ENCODE measurements at regions not wholly inside any gene's neighbourhood (a gene's known extent, or its start where the extent isn't known, plus 50 kb on each side); places are given as distances from the start of the nearest gene placed in this dataset.

DNA sequence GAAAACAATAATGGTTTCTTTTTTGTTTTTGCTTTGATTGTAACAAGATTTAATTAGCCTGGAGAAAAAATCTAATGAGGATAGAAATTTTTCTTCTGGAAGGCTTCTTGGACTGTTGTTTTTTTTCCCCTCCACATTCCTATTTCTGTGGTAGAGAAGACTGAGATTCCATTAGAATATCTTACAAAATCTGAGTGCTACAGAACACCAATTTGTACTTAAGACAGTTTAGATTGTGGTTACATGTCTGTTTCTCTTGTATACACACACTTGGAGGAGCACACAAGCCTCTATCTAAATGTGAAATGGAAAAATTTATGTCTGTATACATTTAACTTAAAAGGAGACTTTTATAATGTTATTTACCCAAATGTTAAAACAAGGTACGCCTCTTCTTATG is 176.9 kb upstream of the ARSJ start:
- no peaks in the 10 kb centered on the region for H3K36me3 ChIP-seq (replicated peaks in 1 of 2; ENCODE audit: control extremely low read depth in 1 of 2, control insufficient read depth in 1 of 2, extremely low read depth in 1 of 2, insufficient read depth in 2 of 2, low read length in 1 of 2)
- no CpG with 5 or more reads among the region's 1 CpG for whole genome bisulfite sequencing (ENCODE audit: insufficient coverage)

DNA sequence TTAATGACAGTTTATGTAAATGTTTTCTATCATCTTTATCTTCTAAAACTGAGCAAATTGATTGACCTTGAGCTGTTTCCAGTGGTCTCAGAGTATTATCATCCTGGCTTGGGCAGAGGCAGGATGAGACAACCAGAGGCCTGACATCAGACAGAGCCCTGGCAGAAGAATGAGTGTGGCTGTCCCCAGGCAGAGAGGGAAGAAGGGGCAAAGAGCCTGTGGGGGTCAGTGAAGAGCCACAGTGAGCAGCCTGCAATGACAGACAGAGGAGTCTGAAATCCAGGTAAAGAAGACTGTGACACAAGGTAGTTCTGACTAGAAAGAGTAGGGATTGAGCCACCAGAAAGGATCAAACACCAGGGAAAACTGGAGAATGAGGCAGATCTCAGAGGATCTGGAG is 182.4 kb upstream of the ARSJ start:
- no peak for ATAC-seq (ENCODE audit: low read depth)
- TF ChIP-seq EZH2 (IDR thresholded peaks at IDR 0.05; ENCODE audit: borderline replicate concordance, insufficient read depth, low read depth, low read length, poor library complexity, severe bottlenecking) = no peak
- no peak for TF ChIP-seq CTCF (IDR thresholded peaks at IDR 0.05)

More for the DNA sequence above, 176.9 kb upstream of the ARSJ start:
- POLR2A ChIA-PET = no interaction called here
- H3K4me1 ChIP-seq (ENCODE audit: control insufficient read depth in 2 of 2, insufficient read depth in 2 of 2, low read length in 2 of 2) = no peaks in the 10 kb centered on the region
- peaks cover 5% of the 10 kb centered on the region for H3K27me3 Mint-ChIP-seq
- H3K9me3 Mint-ChIP-seq (ENCODE audit: insufficient read depth) = no peaks in the 10 kb centered on the region
- CTCF ChIA-PET = interaction anchor here (0.5 kb wide), 1 partner anchor 786 kb away, joined by 3 read pairs; no protein-coding TSS in a partner anchor
- H2AFZ ChIP-seq (ENCODE audit: insufficient read depth, low read depth, low read length, poor library complexity, severe bottlenecking) = no peak overlapping the region
- no peak overlapping the region for H3K4me3 Mint-ChIP-seq
- H3K9me3 ChIP-seq (ENCODE audit: control extremely low read depth in 1 of 3, control insufficient read depth in 2 of 3, insufficient read depth in 1 of 3, low read length in 2 of 3) = no peaks in the 10 kb centered on the region
- H3K9ac ChIP-seq (ENCODE audit: low read length) = no peak overlapping the region
- no peaks in the 10 kb centered on the region for H3K4me1 Mint-ChIP-seq
- no peak overlapping the region for H3K4me3 ChIP-seq (ENCODE audit: control extremely low read depth in 1 of 5, extremely low read depth in 1 of 5, insufficient read depth in 1 of 5, low read depth in 2 of 5, low read length in 4 of 5)
- H3K27me3 ChIP-seq (replicated peaks in 1 of 4; ENCODE audit: control extremely low read depth in 1 of 4, control insufficient read depth in 3 of 4, insufficient read depth in 4 of 4, low read length in 3 of 4) = no peaks in the 10 kb centered on the region
- ATAC-seq (ENCODE audit: low read depth) (no peak), DNase-seq (no peak)
- no peak overlapping the region for H3K4me2 ChIP-seq (replicated peaks; ENCODE audit: low read depth, low read length, poor library complexity, severe bottlenecking)
- H3K79me2 ChIP-seq (ENCODE audit: control insufficient read depth, insufficient read depth, low read length) = no peaks in the 10 kb centered on the region
- TF ChIP-seq CTCF (IDR thresholded peaks at IDR 0.05) (no peak), EZH2 (IDR thresholded peaks at IDR 0.05; ENCODE audit: borderline replicate concordance, insufficient read depth, low read depth, low read length, poor library complexity, severe bottlenecking) (no peak)
- no peak overlapping the region for H3K27ac Mint-ChIP-seq
- H4K20me1 ChIP-seq (ENCODE audit: control insufficient read depth, insufficient read depth, low read length, poor library complexity, severe bottlenecking) = no peaks in the 10 kb centered on the region
- intact Hi-C loops (cut with micrococcal nuclease) = no loop called here
- no peak overlapping the region for H3K27ac ChIP-seq (ENCODE audit: low read length in 2 of 2)

More for the DNA sequence above, 182.4 kb upstream of the ARSJ start:
- Histone ChIP-seq H3K27me3 (replicated peaks in 1 of 4; ENCODE audit: control extremely low read depth in 1 of 4, control insufficient read depth in 3 of 4, insufficient read depth in 4 of 4, low read length in 3 of 4) (no peaks in the 10 kb centered on the region), H3K27ac (ENCODE audit: low read length in 2 of 2) (no peak overlapping the region), H3K36me3 (replicated peaks in 1 of 2; ENCODE audit: control extremely low read depth in 1 of 2, control insufficient read depth in 1 of 2, extremely low read depth in 1 of 2, insufficient read depth in 2 of 2, low read length in 1 of 2) (no peaks in the 10 kb centered on the region), H3K4me2 (replicated peaks; ENCODE audit: low read depth, low read length, poor library complexity, severe bottlenecking) (no peak overlapping the region), H3K9me3 (ENCODE audit: control extremely low read depth in 1 of 3, control insufficient read depth in 2 of 3, insufficient read depth in 1 of 3, low read length in 2 of 3) (no peaks in the 10 kb centered on the region), H3K79me2 (ENCODE audit: control insufficient read depth, insufficient read depth, low read length) (no peaks in the 10 kb centered on the region), H3K4me3 (ENCODE audit: control extremely low read depth in 1 of 5, extremely low read depth in 1 of 5, insufficient read depth in 1 of 5, low read depth in 2 of 5, low read length in 4 of 5) (no peak overlapping the region), H3K9ac (ENCODE audit: low read length) (no peak overlapping the region), H2AFZ (ENCODE audit: insufficient read depth, low read depth, low read length, poor library complexity, severe bottlenecking) (no peak overlapping the region), H4K20me1 (ENCODE audit: control insufficient read depth, insufficient read depth, low read length, poor library complexity, severe bottlenecking) (no peaks in the 10 kb centered on the region), H3K4me1 (ENCODE audit: control insufficient read depth in 2 of 2, insufficient read depth in 2 of 2, low read length in 2 of 2) (no peaks in the 10 kb centered on the region)
- no peak for DNase-seq
- intact Hi-C loops (cut with micrococcal nuclease) = no loop called here
- Mint-ChIP-seq H3K27me3 (peaks cover 5% of the 10 kb centered on the region), H3K27ac (no peak overlapping the region), H3K4me1 (no peaks in the 10 kb centered on the region), H3K4me3 (no peak overlapping the region), H3K9me3 (ENCODE audit: insufficient read depth) (no peaks in the 10 kb centered on the region)
- ChIA-PET CTCF (no interaction called here), POLR2A (no interaction called here)
